Fibroblast of lung (primary cell): ENCODE measurements at regions not wholly inside any gene's neighbourhood (a gene's known extent, or its start where the extent isn't known, plus 50 kb on each side); places are given as distances from the start of the nearest gene placed in this dataset.

Experiments used
- CTCF ChIP-seq, 2 donors: IDR thresholded peaks in 1 of 2; conservative IDR thresholded peaks in 1 of 2; 1 replicate in 1 of 2; 2 replicates in 1 of 2; pipeline ENCODE4 v1.5.1; 2011 to 2012; ENCODE audit warnings: low read length in 2 of 2, control low read depth in 1 of 2, inconsistent platforms in 1 of 2, low read depth in 1 of 2, mild to moderate bottlenecking in 1 of 2
- EZH2 ChIP-seq: IDR thresholded peaks from 2 replicates; pipeline ENCODE4 v1.5.1; 2012; ENCODE audit warnings: low read length, control low read depth, mild to moderate bottlenecking; ENCODE audit errors: missing control alignments

- TF ChIP-seq CTCF (conservative IDR thresholded peaks at IDR 0.05 in 1 of 2, IDR thresholded peaks at IDR 0.05 in 1 of 2; ENCODE audit: low read depth in 1 of 2, low read length in 2 of 2): no peak
- no peak for TF ChIP-seq EZH2
Measured at GRCh38 chr11:32331098-32331497, 104.2 kb downstream of the WT1 start.
